ENCODE measurements at regions not wholly inside any gene's neighbourhood (a gene's known extent, or its start where the extent isn't known, plus 50 kb on each side); places are given as distances from the start of the nearest gene placed in this dataset.
A peak's percentile ranks its signal among the peaks of the same experiment; 100 is the strongest.

DNA sequence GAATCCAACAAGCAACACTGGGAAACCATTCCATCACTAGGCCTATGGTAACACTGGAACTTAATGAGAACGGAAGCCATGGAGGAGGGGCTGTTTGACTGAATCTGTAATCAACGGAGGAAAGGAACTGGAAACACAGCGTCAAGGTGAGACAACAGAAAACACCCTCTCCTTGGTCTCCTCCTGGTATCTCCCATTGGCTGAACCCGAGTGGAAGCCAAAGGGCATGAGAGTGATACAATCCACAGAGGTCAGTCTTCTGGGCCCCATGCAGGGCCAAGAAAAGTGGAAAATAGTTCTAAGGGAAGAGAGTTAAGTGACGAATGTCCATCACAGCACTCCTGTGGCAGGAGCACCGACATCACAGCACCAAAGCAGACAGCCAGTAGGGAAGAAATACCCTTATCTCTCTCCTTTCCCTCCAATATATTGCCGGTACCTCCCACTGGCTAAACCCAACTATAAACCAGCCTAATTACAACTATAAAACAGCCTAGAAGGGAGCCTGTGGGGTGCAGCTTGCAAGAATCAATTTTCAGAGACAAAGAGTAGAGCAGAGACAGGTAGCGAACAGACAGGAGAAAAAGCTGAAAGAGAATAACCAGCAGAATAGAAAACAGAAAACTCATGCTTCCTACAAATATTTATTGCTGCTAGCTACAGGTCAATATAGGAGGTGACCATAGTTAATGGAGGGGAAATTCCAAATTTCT, 107.4 kb upstream of the IFNE start:
- ATAC-seq, result no peak
- Histone ChIP-seq H3K9me3 (no peaks in the 10 kb centered on the region), H3K4me3 (no peak overlapping the region), H3K36me3 (no peaks in the 10 kb centered on the region), H3K4me1 (no peaks in the 10 kb centered on the region), H3K27me3 (no peaks in the 10 kb centered on the region), H3K27ac (no peak overlapping the region)
- 60% methylated on average over 7 of the region's 8 CpGs for WGBS (ENCODE audit: insufficient coverage, low coverage, low lambda C conversion rate, missing lambda C conversion rate)
- TF ChIP-seq, protein P1, sequence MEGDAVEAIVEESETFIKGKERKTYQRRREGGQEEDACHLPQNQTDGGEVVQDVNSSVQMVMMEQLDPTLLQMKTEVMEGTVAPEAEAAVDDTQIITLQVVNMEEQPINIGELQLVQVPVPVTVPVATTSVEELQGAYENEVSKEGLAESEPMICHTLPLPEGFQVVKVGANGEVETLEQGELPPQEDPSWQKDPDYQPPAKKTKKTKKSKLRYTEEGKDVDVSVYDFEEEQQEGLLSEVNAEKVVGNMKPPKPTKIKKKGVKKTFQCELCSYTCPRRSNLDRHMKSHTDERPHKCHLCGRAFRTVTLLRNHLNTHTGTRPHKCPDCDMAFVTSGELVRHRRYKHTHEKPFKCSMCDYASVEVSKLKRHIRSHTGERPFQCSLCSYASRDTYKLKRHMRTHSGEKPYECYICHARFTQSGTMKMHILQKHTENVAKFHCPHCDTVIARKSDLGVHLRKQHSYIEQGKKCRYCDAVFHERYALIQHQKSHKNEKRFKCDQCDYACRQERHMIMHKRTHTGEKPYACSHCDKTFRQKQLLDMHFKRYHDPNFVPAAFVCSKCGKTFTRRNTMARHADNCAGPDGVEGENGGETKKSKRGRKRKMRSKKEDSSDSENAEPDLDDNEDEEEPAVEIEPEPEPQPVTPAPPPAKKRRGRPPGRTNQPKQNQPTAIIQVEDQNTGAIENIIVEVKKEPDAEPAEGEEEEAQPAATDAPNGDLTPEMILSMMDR (IDR thresholded peaks at IDR 0.05), result no peak
- no peak for TF ChIP-seq POLR2A (IDR thresholded peaks at IDR 0.05)
- DNase-seq, result no peak
- intact Hi-C loops (cut with DNase I), result no loop called here

DNA sequence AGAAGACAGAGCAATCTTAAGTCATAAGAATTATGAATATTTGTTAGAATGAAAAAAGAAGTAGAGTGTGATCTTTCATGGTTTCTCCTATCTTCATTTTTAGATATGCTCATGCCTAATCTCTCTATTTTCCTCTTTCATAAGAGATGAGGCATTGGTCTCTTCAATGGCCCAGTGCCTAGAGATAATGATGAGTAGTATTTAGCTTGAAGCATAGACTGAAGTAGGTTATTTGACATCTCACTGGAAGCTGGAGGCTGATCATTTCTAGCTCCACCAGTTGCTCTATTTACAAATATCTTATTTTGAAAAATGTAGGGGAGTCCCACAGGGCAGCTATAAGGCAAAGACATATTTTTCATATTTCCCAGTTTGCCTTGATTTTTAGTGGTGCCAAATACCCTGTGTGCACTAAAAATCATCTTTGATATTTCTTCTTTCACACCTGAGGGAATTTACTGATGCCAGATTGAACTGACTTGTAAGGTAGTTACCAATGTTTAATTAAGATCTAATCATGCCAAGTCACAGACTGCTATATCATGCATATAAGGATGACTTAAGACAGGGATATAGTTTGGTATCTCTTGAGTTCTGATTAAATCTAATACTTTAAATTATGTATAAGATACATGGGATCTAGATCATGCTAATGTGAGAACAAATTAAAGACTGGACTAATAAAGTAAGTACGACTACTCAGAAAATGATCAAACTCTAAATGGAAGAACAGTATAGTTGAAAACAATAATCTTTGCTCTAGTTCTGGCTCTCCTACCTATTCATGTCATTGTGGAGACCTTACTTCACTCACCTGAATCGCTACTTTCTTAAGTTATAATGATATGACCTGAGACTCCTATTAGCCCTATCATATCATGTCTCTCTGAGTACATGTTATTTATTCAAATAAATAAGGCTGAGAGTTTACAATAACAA, 108.2 kb upstream of the IFNE start:
- H3K4me3 ChIP-seq, result no peak overlapping the region
- no peak overlapping the region for H3K27ac ChIP-seq
- WGBS (ENCODE audit: insufficient coverage, low coverage, low lambda C conversion rate, missing lambda C conversion rate), result 70% methylated on average over 2 of the region's 2 CpGs
- DNase-seq (no peak), ATAC-seq (no peak)
- H3K4me1 ChIP-seq, result no peaks in the 10 kb centered on the region
- TF ChIP-seq, protein P1 (IDR thresholded peaks at IDR 0.05), result no peak
- no peak for TF ChIP-seq POLR2A (IDR thresholded peaks at IDR 0.05)
- H3K36me3 ChIP-seq, result no peaks in the 10 kb centered on the region
- intact Hi-C loops (cut with DNase I), result no loop called here
- H3K9me3 ChIP-seq, result no peaks in the 10 kb centered on the region
- no peaks in the 10 kb centered on the region for H3K27me3 ChIP-seq

DNA sequence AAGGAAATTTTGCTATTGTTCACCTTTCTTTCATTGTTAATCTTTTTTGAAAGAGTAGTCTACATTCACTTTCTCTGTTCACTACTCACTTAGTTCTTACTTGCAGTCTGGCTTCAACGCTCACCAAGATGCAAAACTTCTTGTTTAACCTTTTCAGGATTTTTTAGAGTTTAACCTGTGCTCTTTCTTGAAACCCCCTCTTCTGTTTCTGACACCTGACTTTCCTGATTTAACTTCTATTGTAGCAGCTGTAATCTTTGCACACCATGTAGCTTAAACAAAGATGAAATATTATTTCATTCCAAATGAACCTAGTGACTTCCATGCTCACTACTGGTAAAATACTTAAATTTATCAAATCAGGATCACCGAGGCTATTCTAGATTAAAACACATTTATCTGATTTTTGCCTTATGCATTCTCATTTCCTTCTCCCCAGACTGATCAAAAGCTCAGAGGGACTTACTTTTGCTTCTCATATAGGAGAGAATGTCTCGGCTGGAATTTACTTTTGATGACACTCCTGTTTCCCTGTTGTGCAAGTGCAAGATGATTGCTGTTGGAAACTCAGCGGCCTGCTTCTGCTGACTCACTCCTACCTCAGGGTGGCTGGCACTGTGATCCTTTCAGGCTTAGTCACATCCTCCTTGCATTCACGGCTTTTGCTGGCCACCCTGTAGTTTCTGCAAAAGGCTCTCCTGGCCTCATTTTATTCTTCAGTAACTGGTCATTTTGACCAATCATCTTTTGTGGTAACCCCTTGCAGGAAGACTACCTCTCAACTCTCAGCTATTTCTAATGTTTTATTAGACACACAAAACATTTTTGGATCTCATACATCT, 109.3 kb upstream of the IFNE start:
- H3K9me3 ChIP-seq, result no peaks in the 10 kb centered on the region
- no peak overlapping the region for H3K27ac ChIP-seq
- DNase-seq (no peak), ATAC-seq (peak in 2 of 4 donors; percentile 39 to 62)
- WGBS (ENCODE audit: insufficient coverage, low coverage, low lambda C conversion rate, missing lambda C conversion rate), result 31% methylated on average over 5 of the region's 5 CpGs
- TF ChIP-seq, protein P1 (IDR thresholded peaks at IDR 0.05), result no peak
- TF ChIP-seq POLR2A (IDR thresholded peaks at IDR 0.05), result no peak
- H3K36me3 ChIP-seq, result no peaks in the 10 kb centered on the region
- H3K4me1 ChIP-seq, result no peaks in the 10 kb centered on the region
- H3K4me3 ChIP-seq, result no peak overlapping the region
- H3K27me3 ChIP-seq, result no peaks in the 10 kb centered on the region
- intact Hi-C loops (cut with DNase I), result no loop called here

DNA sequence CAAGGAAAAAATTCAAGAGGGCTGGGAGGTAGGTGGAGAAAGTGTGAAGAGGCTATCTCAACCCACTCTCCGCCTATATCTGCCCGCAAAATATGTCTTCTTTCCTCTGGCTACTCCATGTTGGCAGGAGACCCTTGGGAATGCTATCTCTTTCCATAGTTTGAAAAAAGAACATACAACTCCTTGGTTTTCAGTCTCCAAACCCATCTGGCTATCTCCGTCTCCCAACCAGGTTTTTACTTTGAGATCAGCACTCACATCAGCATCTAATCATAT, 109.9 kb upstream of the IFNE start:
- intact Hi-C loops (cut with DNase I), result no loop called here
- Histone ChIP-seq H3K4me1 (no peaks in the 10 kb centered on the region), H3K9me3 (no peaks in the 10 kb centered on the region), H3K27me3 (no peaks in the 10 kb centered on the region), H3K4me3 (no peak overlapping the region), H3K27ac (no peak overlapping the region), H3K36me3 (no peaks in the 10 kb centered on the region)
- no peak for TF ChIP-seq POLR2A (IDR thresholded peaks at IDR 0.05)
- TF ChIP-seq, protein P1 (IDR thresholded peaks at IDR 0.05), result no peak
- whole genome bisulfite sequencing (ENCODE audit: insufficient coverage, low coverage, low lambda C conversion rate, missing lambda C conversion rate), result 79% methylated on average over 3 of the region's 3 CpGs
- DNase-seq (no peak), ATAC-seq (no peak)
